ENCODE measurements at regions not wholly inside any gene's neighbourhood (a gene's known extent, or its start where the extent isn't known, plus 50 kb on each side); places are given as distances from the start of the nearest gene placed in this dataset.

GRCh38 chr2:54396798-54397197 is 59.3 kb upstream of the SPTBN1 start:
- Histone ChIP-seq H4K20me1 (ENCODE audit: insufficient read depth, low read length) (no peaks in the 10 kb centered on the region), H3K4me3 (replicated peaks in 1 of 3; ENCODE audit: low read depth in 2 of 3, low read length in 3 of 3) (no peak overlapping the region), H3K27ac (ENCODE audit: low read depth in 1 of 2, low read length in 2 of 2) (no peak overlapping the region), H3K36me3 (replicated peaks in 1 of 2; ENCODE audit: control insufficient read depth in 1 of 2, insufficient read depth in 2 of 2, low read length in 2 of 2) (no peaks in the 10 kb centered on the region), H2AFZ (ENCODE audit: insufficient read depth, low read depth, low read length, poor library complexity, severe bottlenecking) (no peak overlapping the region), H3K27me3 (ENCODE audit: control insufficient read depth in 2 of 2, insufficient read depth in 2 of 2, low read length in 2 of 2) (peaks cover 7 to 12% of the 10 kb centered on the region in 2 donors), H3K4me2 (replicated peaks; ENCODE audit: extremely low read depth, low read length, poor library complexity, severe bottlenecking) (no peak overlapping the region), H3K79me2 (ENCODE audit: insufficient read depth, low read length) (no peaks in the 10 kb centered on the region), H3K4me1 (ENCODE audit: control insufficient read depth in 1 of 2, insufficient read depth in 2 of 2, low read length in 2 of 2) (no peaks in the 10 kb centered on the region), H3K9me3 (replicated peaks in 1 of 2; ENCODE audit: control insufficient read depth in 1 of 2, insufficient read depth in 1 of 2, low read length in 2 of 2) (no peaks in the 10 kb centered on the region), H3K9ac (ENCODE audit: insufficient read depth, low read length, poor library complexity, severe bottlenecking) (no peak overlapping the region)
- TF ChIP-seq, protein P1, sequence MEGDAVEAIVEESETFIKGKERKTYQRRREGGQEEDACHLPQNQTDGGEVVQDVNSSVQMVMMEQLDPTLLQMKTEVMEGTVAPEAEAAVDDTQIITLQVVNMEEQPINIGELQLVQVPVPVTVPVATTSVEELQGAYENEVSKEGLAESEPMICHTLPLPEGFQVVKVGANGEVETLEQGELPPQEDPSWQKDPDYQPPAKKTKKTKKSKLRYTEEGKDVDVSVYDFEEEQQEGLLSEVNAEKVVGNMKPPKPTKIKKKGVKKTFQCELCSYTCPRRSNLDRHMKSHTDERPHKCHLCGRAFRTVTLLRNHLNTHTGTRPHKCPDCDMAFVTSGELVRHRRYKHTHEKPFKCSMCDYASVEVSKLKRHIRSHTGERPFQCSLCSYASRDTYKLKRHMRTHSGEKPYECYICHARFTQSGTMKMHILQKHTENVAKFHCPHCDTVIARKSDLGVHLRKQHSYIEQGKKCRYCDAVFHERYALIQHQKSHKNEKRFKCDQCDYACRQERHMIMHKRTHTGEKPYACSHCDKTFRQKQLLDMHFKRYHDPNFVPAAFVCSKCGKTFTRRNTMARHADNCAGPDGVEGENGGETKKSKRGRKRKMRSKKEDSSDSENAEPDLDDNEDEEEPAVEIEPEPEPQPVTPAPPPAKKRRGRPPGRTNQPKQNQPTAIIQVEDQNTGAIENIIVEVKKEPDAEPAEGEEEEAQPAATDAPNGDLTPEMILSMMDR (IDR thresholded peaks at IDR 0.05), result no peak
- intact Hi-C loops (cut with micrococcal nuclease), result no loop called here
- H3K36me3 Mint-ChIP-seq, result no peaks in the 10 kb centered on the region
- peaks cover 0 to 3% (median 1%) of the 10 kb centered on the region in 7 donors for H3K9me3 Mint-ChIP-seq
- no peak overlapping the region for H3K27ac Mint-ChIP-seq
- no peak overlapping the region for H3K4me3 Mint-ChIP-seq
- no CpG with 5 or more reads among the region's 6 CpGs for WGBS (ENCODE audit: insufficient coverage)
- H3K27me3 Mint-ChIP-seq (ENCODE audit: low read depth in 3 of 3), result peaks cover 13 to 28% (median 22%) of the 10 kb centered on the region in 3 donors
- no peak for DNase-seq
- peaks cover 5% of the 10 kb centered on the region for H3K4me1 Mint-ChIP-seq

DNA sequence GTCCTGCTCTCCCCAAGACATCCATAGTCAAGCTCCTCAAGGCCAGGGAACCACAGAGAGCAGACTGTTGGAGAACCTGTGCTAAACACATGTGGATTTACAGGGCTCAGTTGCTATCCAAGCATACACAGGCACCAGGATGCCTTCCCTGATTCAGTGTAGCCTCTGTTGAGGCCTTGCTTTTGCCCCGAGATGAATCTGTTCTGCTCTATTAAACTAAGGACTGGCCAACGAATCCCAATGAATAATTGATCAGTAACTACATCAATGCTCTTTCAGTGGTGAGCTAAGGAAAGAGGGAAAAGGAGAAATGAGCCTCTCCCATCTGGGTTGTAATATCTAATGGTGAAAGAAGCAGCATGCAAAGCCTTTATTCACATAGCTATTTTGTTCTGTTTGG is 58.7 kb upstream of the SPTBN1 start:
- Histone ChIP-seq H3K27me3 (ENCODE audit: control insufficient read depth in 2 of 2, insufficient read depth in 2 of 2, low read length in 2 of 2) (peaks cover 10 to 15% of the 10 kb centered on the region in 2 donors), H3K27ac (ENCODE audit: low read depth in 1 of 2, low read length in 2 of 2) (no peak overlapping the region), H3K4me1 (ENCODE audit: control insufficient read depth in 1 of 2, insufficient read depth in 2 of 2, low read length in 2 of 2) (no peaks in the 10 kb centered on the region), H3K9ac (ENCODE audit: insufficient read depth, low read length, poor library complexity, severe bottlenecking) (no peak overlapping the region), H2AFZ (ENCODE audit: insufficient read depth, low read depth, low read length, poor library complexity, severe bottlenecking) (no peak overlapping the region), H3K9me3 (replicated peaks in 1 of 2; ENCODE audit: control insufficient read depth in 1 of 2, insufficient read depth in 1 of 2, low read length in 2 of 2) (no peaks in the 10 kb centered on the region), H3K79me2 (ENCODE audit: insufficient read depth, low read length) (no peaks in the 10 kb centered on the region), H3K4me3 (replicated peaks in 1 of 3; ENCODE audit: low read depth in 2 of 3, low read length in 3 of 3) (no peak overlapping the region), H3K4me2 (replicated peaks; ENCODE audit: extremely low read depth, low read length, poor library complexity, severe bottlenecking) (no peak overlapping the region), H4K20me1 (ENCODE audit: insufficient read depth, low read length) (no peaks in the 10 kb centered on the region), H3K36me3 (replicated peaks in 1 of 2; ENCODE audit: control insufficient read depth in 1 of 2, insufficient read depth in 2 of 2, low read length in 2 of 2) (no peaks in the 10 kb centered on the region)
- no peak for DNase-seq
- H3K9me3 Mint-ChIP-seq, result peaks cover 0 to 3% (median 1%) of the 10 kb centered on the region in 7 donors
- intact Hi-C loops (cut with micrococcal nuclease), result no loop called here
- peaks cover 19 to 33% (median 28%) of the 10 kb centered on the region in 3 donors for H3K27me3 Mint-ChIP-seq (ENCODE audit: low read depth in 3 of 3)
- H3K36me3 Mint-ChIP-seq, result no peaks in the 10 kb centered on the region
- TF ChIP-seq, protein P1 (IDR thresholded peaks at IDR 0.05), result no peak
- H3K4me3 Mint-ChIP-seq, result no peak overlapping the region
- peaks cover 5% of the 10 kb centered on the region for H3K4me1 Mint-ChIP-seq
- no peak overlapping the region for H3K27ac Mint-ChIP-seq
- WGBS (ENCODE audit: insufficient coverage), result 80% methylated on average over 1 of the region's 2 CpGs

Measured in CD14-positive monocyte (primary cell).